ENCODE measurements at regions not wholly inside any gene's neighbourhood (a gene's known extent, or its start where the extent isn't known, plus 50 kb on each side); places are given as distances from the start of the nearest gene placed in this dataset.

- no peak for TF ChIP-seq POLR2AphosphoS5 (IDR thresholded peaks at IDR 0.05; ENCODE audit: low read depth, low read length)
- no peak for TF ChIP-seq CTCF (IDR thresholded peaks at IDR 0.05)
- TF ChIP-seq RAD21 (IDR thresholded peaks at IDR 0.05; ENCODE audit: low read length): no peak
- TF ChIP-seq ELF1 (IDR thresholded peaks at IDR 0.05): no peak
- no peak for TF ChIP-seq EP300 (IDR thresholded peaks at IDR 0.05; ENCODE audit: borderline replicate concordance in 1 of 2, low read depth in 1 of 2, low read length in 1 of 2)
- TF ChIP-seq MEF2A (IDR thresholded peaks at IDR 0.05; ENCODE audit: borderline replicate concordance, low read depth): no peak
- no peak for TF ChIP-seq SMC3 (IDR thresholded peaks at IDR 0.05; ENCODE audit: low read depth, low read length)
- no peak for TF ChIP-seq YY1 (IDR thresholded peaks at IDR 0.05; ENCODE audit: low read depth)
- TF ChIP-seq RFX5 (IDR thresholded peaks at IDR 0.05; ENCODE audit: low read length): no peak
- no peak for TF ChIP-seq FOXJ3 (CRISPR knock-in tag; IDR thresholded peaks at IDR 0.05)
These were observed 132.3 kb downstream of the FAM43A start for GRCh38 chr3:194817936-194818335.
